H9 (cell line): ENCODE measurements at regions not wholly inside any gene's neighbourhood (a gene's known extent, or its start where the extent isn't known, plus 50 kb on each side); places are given as distances from the start of the nearest gene placed in this dataset.

Experiments
- DNase-seq: peaks from one replicate; pipeline ENCODE4 v3.0.0-alpha.2; 2017
- H2AFZ ChIP-seq: one replicate; pipeline ENCODE4 v1.6.1; 2013; ENCODE audit warnings: mild to moderate bottlenecking, low read length, control low read depth, moderate library complexity
- H2AK5ac ChIP-seq: 2 replicates; pipeline ENCODE4 v1.6.1; 2013; ENCODE audit warnings: low read length, control low read depth, mixed read lengths; ENCODE audit not compliant: insufficient read length
- H2BK120ac ChIP-seq: one replicate; pipeline ENCODE4 v1.6.1; 2013; ENCODE audit warnings: low read depth, mild to moderate bottlenecking, low read length, control low read depth, inconsistent platforms; ENCODE audit not compliant: poor library complexity, severe bottlenecking
- H2BK12ac ChIP-seq: 2 replicates; pipeline ENCODE4 v1.6.1; 2013; ENCODE audit warnings: low read length, control low read depth, mixed read lengths, low read depth; ENCODE audit not compliant: insufficient read length
- H2BK15ac ChIP-seq: 2 replicates; pipeline ENCODE4 v1.6.1; 2013; ENCODE audit warnings: low read depth, low read length, control low read depth
- H2BK20ac ChIP-seq: one replicate; pipeline ENCODE4 v1.6.1; 2013; ENCODE audit warnings: low read depth, mild to moderate bottlenecking, low read length, control low read depth, inconsistent platforms; ENCODE audit not compliant: poor library complexity, severe bottlenecking
- H2BK5ac ChIP-seq: 2 replicates; pipeline ENCODE4 v1.6.1; 2013; ENCODE audit warnings: low read length, control low read depth, mixed read lengths; ENCODE audit not compliant: insufficient read length
- H3K14ac ChIP-seq: 2 replicates; pipeline ENCODE4 v1.6.1; 2013; ENCODE audit warnings: low read length, control low read depth; ENCODE audit not compliant: insufficient read depth
- H3K18ac ChIP-seq: 2 replicates; pipeline ENCODE4 v1.6.1; 2013; ENCODE audit warnings: low read depth, mild to moderate bottlenecking, mixed read lengths, low read length, control low read depth; ENCODE audit not compliant: insufficient read length
- H3K23ac ChIP-seq: 2 replicates; pipeline ENCODE4 v1.6.1; 2013; ENCODE audit warnings: low read length, control low read depth, mixed read lengths, low read depth; ENCODE audit not compliant: insufficient read length
- H3K23me2 ChIP-seq: 2 replicates; pipeline ENCODE4 v1.6.1; 2013; ENCODE audit warnings: low read depth, mild to moderate bottlenecking, mixed read lengths, low read length, control low read depth; ENCODE audit not compliant: insufficient read length, poor library complexity, severe bottlenecking
- H3K27ac ChIP-seq: 2 replicates; pipeline ENCODE4 v1.5.1; 2013; ENCODE audit warnings: low read length, control low read depth, mixed read lengths, low read depth; ENCODE audit not compliant: insufficient read length
- H3K27me3 ChIP-seq: 2 replicates; pipeline ENCODE4 v1.6.1; 2013; ENCODE audit warnings: low read length, control low read depth, inconsistent platforms; ENCODE audit not compliant: insufficient read depth
- H3K4ac ChIP-seq: 2 replicates; pipeline ENCODE4 v1.6.1; 2013; ENCODE audit warnings: low read depth, mild to moderate bottlenecking, control low read depth, inconsistent platforms, low read length, moderate library complexity
- H3K4me1 ChIP-seq: 2 replicates; pipeline ENCODE4 v1.6.1; 2013; ENCODE audit warnings: low read length, control low read depth, inconsistent platforms; ENCODE audit not compliant: insufficient read depth
- H3K4me2 ChIP-seq: 2 replicates; pipeline ENCODE4 v1.6.1; 2013; ENCODE audit warnings: low read length, control low read depth, mixed read lengths; ENCODE audit not compliant: insufficient read length, insufficient read depth
- H3K56ac ChIP-seq: 2 replicates; pipeline ENCODE4 v1.6.1; 2013; ENCODE audit warnings: low read depth, mild to moderate bottlenecking, mixed read lengths, low read length, control low read depth; ENCODE audit not compliant: insufficient read length
- H3K79me1 ChIP-seq: 2 replicates; pipeline ENCODE4 v1.6.1; 2013; ENCODE audit warnings: low read depth, mild to moderate bottlenecking, moderate library complexity, low read length, control low read depth, inconsistent platforms; ENCODE audit not compliant: insufficient read depth, poor library complexity, severe bottlenecking
- H3K79me2 ChIP-seq: 2 replicates; pipeline ENCODE4 v1.6.1; 2013; ENCODE audit warnings: low read length, control low read depth, inconsistent platforms; ENCODE audit not compliant: insufficient read depth
- H3K9ac ChIP-seq: 2 replicates; pipeline ENCODE4 v1.6.1; 2013; ENCODE audit warnings: low read length, control low read depth, mixed read lengths; ENCODE audit not compliant: insufficient read length; ENCODE audit errors: extremely low read depth
- H3K9me3 ChIP-seq: one replicate; pipeline ENCODE4 v1.6.1; 2013; ENCODE audit warnings: low read depth, low read length, inconsistent platforms; ENCODE audit not compliant: control insufficient read depth
- H3T11ph ChIP-seq: one replicate; pipeline ENCODE4 v1.6.1; 2013; ENCODE audit warnings: mild to moderate bottlenecking, low read length, control low read depth, inconsistent platforms
- H4K20me1 ChIP-seq: one replicate; pipeline ENCODE4 v1.6.1; 2013; ENCODE audit not compliant: control insufficient read depth, insufficient read length, insufficient read depth
- H4K5ac ChIP-seq: 2 replicates; pipeline ENCODE4 v1.6.1; 2013; ENCODE audit warnings: low read depth, mild to moderate bottlenecking, mixed read lengths, low read length, control low read depth; ENCODE audit not compliant: insufficient read length
- H4K8ac ChIP-seq: replicated peaks from 2 replicates; pipeline ENCODE4 v1.6.1; 2013; ENCODE audit warnings: low read length, control low read depth, mixed read lengths, low read depth; ENCODE audit not compliant: insufficient read length
- H4K91ac ChIP-seq: 2 replicates; pipeline ENCODE4 v1.6.1; 2013; ENCODE audit warnings: low read depth, mild to moderate bottlenecking, moderate library complexity, mixed read lengths, low read length, control low read depth; ENCODE audit not compliant: insufficient read length
- H3K27ac Mint-ChIP-seq, 3 experiments: 2 replicates in 2 of 3; 3 replicates in 1 of 3; pipeline ENCODE4 v1.8.0; 2020 to 2021; ENCODE audit warnings: mixed read lengths in 3 of 3, mild to moderate bottlenecking in 1 of 3, moderate library complexity in 1 of 3
- H3K27me3 Mint-ChIP-seq: 2 replicates; pipeline ENCODE4 v1.8.0; 2021; ENCODE audit warnings: low read depth, mild to moderate bottlenecking, moderate library complexity, mixed read lengths
- H3K36me3 Mint-ChIP-seq, 3 experiments: 2 replicates in 2 of 3; 3 replicates in 1 of 3; pipeline ENCODE4 v1.8.0; 2020 to 2021; ENCODE audit warnings: low read depth in 3 of 3, mixed read lengths in 3 of 3; ENCODE audit not compliant: insufficient read depth in 1 of 3
- H3K4me1 Mint-ChIP-seq, 2 experiments: 2 replicates each; pipeline ENCODE4 v1.8.0; 2020; ENCODE audit warnings: mixed read lengths in 2 of 2
- H3K4me3 Mint-ChIP-seq, 2 experiments: 2 replicates in 1 of 2; 3 replicates in 1 of 2; pipeline ENCODE4 v1.8.0; 2020 to 2021; ENCODE audit warnings: mild to moderate bottlenecking in 2 of 2, mixed read lengths in 2 of 2, moderate library complexity in 1 of 2
- H3K9me3 Mint-ChIP-seq, 2 experiments: 2 replicates in 1 of 2; 3 replicates in 1 of 2; pipeline ENCODE4 v1.8.0; 2020; ENCODE audit warnings: mild to moderate bottlenecking in 2 of 2, mixed read lengths in 2 of 2, moderate library complexity in 1 of 2
- CTCF ChIP-seq: fragments of 200-600 bp; sonication (generic); conservative IDR thresholded peaks from 3 replicates; pipeline ENCODE4 v1.8.0; 2021; ENCODE audit warnings: antibody characterized with exemption, mild to moderate bottlenecking
- WGBS: extraction: QIAGEN DNeasy Blood & Tissue Kit; methylation state at CpG from one replicate; pipeline ENCODE4 v1.1.7; 2013; ENCODE audit warnings: missing lambda C conversion rate, low lambda C conversion rate, mixed read lengths; ENCODE audit not compliant: insufficient read length; ENCODE audit errors: extremely low coverage; 5-methylcytosine and 5-hydroxymethylcytosine counted together

GRCh38 chr5:2993301-2993700 lies 241.8 kb upstream of the IRX2 start:
- H4K8ac ChIP-seq: no peak overlapping the region
- H3T11ph ChIP-seq: no peak overlapping the region
- H3K9me3 ChIP-seq: no peaks in the 10 kb centered on the region
- H3K23ac ChIP-seq: no peak overlapping the region
- no peak overlapping the region for H2BK15ac ChIP-seq
- WGBS: no CpG with 5 or more reads among the region's 10 CpGs
- H3K4me2 ChIP-seq: no peak overlapping the region
- H3K27me3 Mint-ChIP-seq: no peaks in the 10 kb centered on the region; the same call in 1 of the 2 replicates
- H3K4me3 Mint-ChIP-seq: no peak overlapping the region
- H2BK20ac ChIP-seq: no peak overlapping the region
- H3K36me3 Mint-ChIP-seq: no peaks in the 10 kb centered on the region
- H3K9me3 Mint-ChIP-seq: no peaks in the 10 kb centered on the region
- H3K4me1 ChIP-seq: no peaks in the 10 kb centered on the region
- no peak for DNase-seq
- H4K91ac ChIP-seq: no peak overlapping the region
- H3K79me2 ChIP-seq: no peaks in the 10 kb centered on the region
- no peak overlapping the region for H3K56ac ChIP-seq
- peaks cover 11 to 14% of the 10 kb centered on the region in 2 experiments for H3K4me1 Mint-ChIP-seq
- TF ChIP-seq CTCF: no peak
- no peak overlapping the region for H3K4ac ChIP-seq
- no peak overlapping the region for H2BK120ac ChIP-seq
- H2AK5ac ChIP-seq: no peak overlapping the region
- no peak overlapping the region for H3K9ac ChIP-seq
- no peaks in the 10 kb centered on the region for H4K20me1 ChIP-seq
- H2BK5ac ChIP-seq: no peak overlapping the region
- H3K79me1 ChIP-seq: no peaks in the 10 kb centered on the region
- no peak overlapping the region for H2BK12ac ChIP-seq
- H4K5ac ChIP-seq: no peak overlapping the region
- no peaks in the 10 kb centered on the region for H3K23me2 ChIP-seq
- no peak overlapping the region for H2AFZ ChIP-seq
- H3K14ac ChIP-seq: no peak overlapping the region
- no peak overlapping the region; a peak in 1 of 7 replicates for H3K27ac Mint-ChIP-seq
- no peak overlapping the region for H3K27ac ChIP-seq
- H3K27me3 ChIP-seq: no peaks in the 10 kb centered on the region
- no peak overlapping the region for H3K18ac ChIP-seq
